CD4-positive, alpha-beta T cell (primary cell): ENCODE measurements at regions not wholly inside any gene's neighbourhood (a gene's known extent, or its start where the extent isn't known, plus 50 kb on each side); places are given as distances from the start of the nearest gene placed in this dataset.

Experiments used
- ATAC-seq: fragments of 200-7000 bp; cut with Tn5 transposase; one replicate; pipeline ENCODE4 v1.10.0; 2022; ENCODE audit warnings: mild to moderate bottlenecking; ENCODE audit not compliant: poor library complexity
- CTCF ChIA-PET: fragments of 350-600 bp; sonication (Branson Sonifier 250); formaldehyde crosslinking; loops from one replicate; lab custom pipeline; 2021; ENCODE audit warnings: antibody characterized with exemption, inconsistent platforms; lab: Charles Lee
- POLR2A ChIA-PET: fragments of 350-600 bp; sonication (Branson Sonifier 250); formaldehyde crosslinking; loops from one replicate; lab custom pipeline; 2021; ENCODE audit warnings: antibody characterized with exemption, inconsistent platforms; lab: Charles Lee
- DNase-seq, 14 experiments: peaks; one replicate each; pipeline ENCODE4 v3.0.0-alpha.2; 2013 to 2020; ENCODE audit warnings: mixed read lengths in 2 of 14
- H3K27ac ChIP-seq, 2 donors: one replicate each; pipeline versions ENCODE4 v1.5.1 to v1.7.0; 2013; ENCODE audit warnings: low read length in 2 of 2, low read depth in 1 of 2, mild to moderate bottlenecking in 1 of 2
- H3K27me3 ChIP-seq, 2 experiments: 1 replicate in 1 of 2; 2 replicates in 1 of 2; pipeline versions ENCODE4 v1.6.1 to v1.7.0; 2013; ENCODE audit warnings: low read length in 2 of 2, control low read depth in 1 of 2, mild to moderate bottlenecking in 1 of 2, moderate library complexity in 1 of 2; ENCODE audit not compliant: insufficient read depth in 2 of 2, control insufficient read depth in 1 of 2
- H3K36me3 ChIP-seq: one replicate; pipeline ENCODE4 v1.6.1; 2013; ENCODE audit warnings: low read length, control low read depth; ENCODE audit not compliant: insufficient read depth
- H3K4me1 ChIP-seq: one replicate; pipeline ENCODE4 v1.6.1; 2013; ENCODE audit warnings: low read length, control low read depth; ENCODE audit not compliant: insufficient read depth
- H3K4me3 ChIP-seq: one replicate; pipeline ENCODE4 v1.5.1; 2013; ENCODE audit warnings: mild to moderate bottlenecking, low read length, moderate library complexity
- H3K9me3 ChIP-seq, 2 experiments: 1 replicate in 1 of 2; 2 replicates in 1 of 2; pipeline versions ENCODE4 v1.6.1 to v1.7.0; 2013; ENCODE audit warnings: low read length in 2 of 2, mild to moderate bottlenecking in 2 of 2, control low read depth in 1 of 2, moderate library complexity in 1 of 2; ENCODE audit not compliant: control insufficient read depth in 1 of 2, insufficient read depth in 1 of 2
- H3K27ac Mint-ChIP-seq: one replicate; pipeline ENCODE4 v1.8.0; 2020; ENCODE audit warnings: mixed read lengths
- H3K27me3 Mint-ChIP-seq: one replicate; pipeline ENCODE4 v1.8.0; 2021; ENCODE audit warnings: mixed read lengths
- H3K36me3 Mint-ChIP-seq: one replicate; pipeline ENCODE4 v1.8.0; 2021; ENCODE audit warnings: low read depth, mixed read lengths
- H3K4me1 Mint-ChIP-seq: one replicate; pipeline ENCODE4 v1.8.0; 2021; ENCODE audit warnings: low read depth, mixed read lengths
- H3K4me3 Mint-ChIP-seq: one replicate; pipeline ENCODE4 v1.8.0; 2020; ENCODE audit warnings: mild to moderate bottlenecking, mixed read lengths
- H3K9me3 Mint-ChIP-seq: one replicate; pipeline ENCODE4 v1.8.0; 2020; ENCODE audit warnings: mixed read lengths
- CTCF ChIP-seq: fragments of 200-600 bp; IDR thresholded peaks from one replicate; pipeline ENCODE4 v1.8.0; 2022; ENCODE audit warnings: antibody characterized with exemption, mild to moderate bottlenecking
- intact Hi-C, 2 experiments: fragments of 100-400 bp; cut with DNase I in 1 of 2; cut with micrococcal nuclease in 1 of 2; formaldehyde crosslinking; loops; one replicate each; pipeline versions ENCODE4 v1.15.1 to v1.9.0; 2023 to 2025; cut with DNase I, micrococcal nuclease

DNA sequence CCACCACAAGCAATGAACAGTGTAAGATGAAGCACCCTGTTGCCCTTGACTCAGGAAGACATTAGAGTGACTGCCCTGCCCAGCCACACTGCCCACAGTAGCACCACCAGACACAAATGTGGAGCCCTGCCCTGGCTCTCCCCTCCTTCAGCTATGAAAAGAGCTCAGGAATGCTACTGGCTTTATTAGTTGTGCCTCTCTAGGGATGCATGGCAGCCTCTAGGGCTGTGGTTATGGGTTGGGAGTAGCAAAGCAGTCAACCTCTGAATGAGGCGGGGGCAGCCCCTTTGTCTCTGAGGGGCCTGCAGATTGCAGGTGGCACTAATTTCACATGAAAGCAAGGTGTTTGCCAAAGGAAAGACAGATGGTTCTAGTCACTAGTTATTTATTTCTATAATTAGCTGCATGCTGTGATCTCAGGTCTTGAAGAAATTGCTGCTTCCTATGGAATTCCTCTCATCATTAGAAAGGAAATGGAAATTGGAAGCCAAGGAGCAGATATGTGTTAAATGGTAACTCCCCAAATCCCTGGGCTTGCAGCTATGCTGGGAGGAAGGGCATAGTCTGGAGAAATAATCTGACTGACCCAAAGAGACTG, 259.4 kb downstream of the TLR4 start:
- DNase-seq, result no peak
- no peak for ATAC-seq
- H3K27ac ChIP-seq, result no peak overlapping the region
- Mint-ChIP-seq H3K27me3 (no peaks in the 10 kb centered on the region), H3K36me3 (no peaks in the 10 kb centered on the region), H3K4me3 (no peak overlapping the region), H3K27ac (no peak overlapping the region), H3K4me1 (no peaks in the 10 kb centered on the region), H3K9me3 (no peaks in the 10 kb centered on the region)
- TF ChIP-seq CTCF, result no peak
- intact Hi-C loops, result no loop called here
- no peaks in the 10 kb centered on the region for H3K27me3 ChIP-seq
- POLR2A ChIA-PET, result no interaction called here
- no peaks in the 10 kb centered on the region for H3K4me1 ChIP-seq
- H3K4me3 ChIP-seq, result no peak overlapping the region
- CTCF ChIA-PET, result no interaction called here
- H3K36me3 ChIP-seq, result no peaks in the 10 kb centered on the region
- H3K9me3 ChIP-seq, result peaks cover 0 to 3% of the 10 kb centered on the region in 2 experiments

- ATAC-seq, result no peak
- no peak overlapping the region for H3K4me3 Mint-ChIP-seq
- no peaks in the 10 kb centered on the region for H3K9me3 ChIP-seq
- no peaks in the 10 kb centered on the region for H3K27me3 ChIP-seq
- no peak overlapping the region for H3K4me3 ChIP-seq
- no peaks in the 10 kb centered on the region for H3K36me3 Mint-ChIP-seq
- CTCF ChIA-PET, result no interaction called here
- no peaks in the 10 kb centered on the region for H3K36me3 ChIP-seq
- no peaks in the 10 kb centered on the region for H3K4me1 Mint-ChIP-seq
- intact Hi-C loops, result no loop called here
- no peak overlapping the region for H3K27ac ChIP-seq
- no peak overlapping the region for H3K27ac Mint-ChIP-seq
- H3K9me3 Mint-ChIP-seq, result no peaks in the 10 kb centered on the region
- no peaks in the 10 kb centered on the region for H3K4me1 ChIP-seq
- no peak for DNase-seq
- POLR2A ChIA-PET, result no interaction called here
- peaks cover 4% of the 10 kb centered on the region for H3K27me3 Mint-ChIP-seq
- TF ChIP-seq CTCF, result no peak
These were observed 266.3 kb downstream of the TLR4 start for GRCh38 chr9:117970276-117971050.

DNA sequence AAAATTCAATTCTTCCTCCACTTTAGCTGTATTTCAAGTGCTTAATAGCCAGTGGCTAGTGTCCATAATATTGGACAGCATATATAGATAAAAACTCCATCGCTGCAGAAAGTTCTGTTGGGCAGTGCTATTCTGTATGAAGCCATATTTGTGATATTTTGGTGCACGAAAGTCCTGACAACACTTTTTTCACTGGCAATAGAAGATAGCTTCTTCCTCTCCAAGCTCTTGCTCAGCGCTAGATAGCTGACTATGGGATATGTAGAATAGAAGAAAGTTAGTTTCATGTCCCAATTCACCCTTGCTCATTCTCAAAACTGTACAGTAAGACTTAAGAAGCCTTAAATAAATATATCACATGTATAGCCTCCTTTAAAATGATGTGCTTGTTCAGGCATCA, 269.9 kb downstream of the TLR4 start:
- H3K27ac ChIP-seq, result no peak overlapping the region
- Mint-ChIP-seq H3K9me3 (peaks cover 3% of the 10 kb centered on the region), H3K27me3 (peaks cover 9% of the 10 kb centered on the region), H3K4me1 (no peaks in the 10 kb centered on the region), H3K27ac (no peak overlapping the region), H3K36me3 (no peaks in the 10 kb centered on the region), H3K4me3 (no peak overlapping the region)
- DNase-seq (no peak), ATAC-seq (no peak)
- TF ChIP-seq CTCF, result no peak
- CTCF ChIA-PET, result no interaction called here
- H3K9me3 ChIP-seq, result no peaks in the 10 kb centered on the region
- H3K4me3 ChIP-seq, result no peak overlapping the region
- no peaks in the 10 kb centered on the region for H3K27me3 ChIP-seq
- no peaks in the 10 kb centered on the region for H3K36me3 ChIP-seq
- H3K4me1 ChIP-seq, result no peaks in the 10 kb centered on the region
- POLR2A ChIA-PET, result no interaction called here
- intact Hi-C loops, result no loop called here
